GM18505 (cell line): ENCODE measurements at regions not wholly inside any gene's neighbourhood (a gene's known extent, or its start where the extent isn't known, plus 50 kb on each side); places are given as distances from the start of the nearest gene placed in this dataset.

ENCODE experiments used
- ATAC-seq: cut with Tn5 transposase; IDR thresholded peaks from one replicate; pipeline ENCODE4 v1.9.1; 2021; ENCODE audit not compliant: unreplicated experiment
- POLR2A ChIP-seq: IDR thresholded peaks from 4 replicates; pipeline ENCODE4 v1.6.1; 2011; ENCODE audit warnings: borderline replicate concordance; ENCODE audit not compliant: insufficient read depth, insufficient read length; ENCODE audit errors: extremely low read depth

DNA sequence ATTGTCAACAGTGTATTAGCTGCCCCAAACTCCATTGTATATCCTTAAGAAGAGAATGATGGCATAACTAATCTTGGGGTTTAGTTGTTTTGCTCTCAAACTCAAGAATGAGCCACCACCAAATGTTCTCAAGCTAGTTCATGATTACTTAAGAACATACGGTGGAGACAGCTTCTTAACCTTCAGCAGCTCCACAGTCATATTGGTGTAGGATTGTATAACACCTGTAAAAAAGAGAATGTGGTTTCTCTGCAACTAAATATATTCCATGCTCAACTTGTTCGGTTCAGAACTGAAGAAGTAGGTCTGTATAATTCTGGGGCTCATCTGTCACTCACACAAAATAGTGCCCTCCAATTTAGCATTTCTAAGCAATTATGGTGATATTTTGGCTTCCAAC, 177.9 kb upstream of the DUSP10 start:
- no peak for ATAC-seq
- no peak for TF ChIP-seq POLR2A

DNA sequence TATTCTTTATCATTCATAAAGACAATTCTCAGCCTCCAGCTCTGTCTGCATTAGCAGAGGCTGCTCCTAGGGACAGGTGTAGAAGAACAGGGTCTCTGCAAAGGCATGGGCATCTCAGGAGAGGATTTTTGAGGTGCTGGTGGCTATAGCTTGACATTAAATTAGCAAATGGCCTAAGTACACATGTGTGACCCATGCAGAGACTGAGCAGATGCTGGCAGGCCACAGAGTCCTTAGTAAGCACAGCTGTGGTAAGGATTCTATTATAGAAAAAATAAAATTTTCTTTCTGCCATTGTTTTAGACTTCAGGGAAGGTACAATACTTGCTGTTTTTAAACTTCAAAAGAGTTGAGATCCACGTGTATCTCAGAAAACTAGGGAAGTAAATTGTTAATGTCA, 177.5 kb upstream of the DUSP10 start:
- ATAC-seq, result no peak
- no peak for TF ChIP-seq POLR2A

DNA sequence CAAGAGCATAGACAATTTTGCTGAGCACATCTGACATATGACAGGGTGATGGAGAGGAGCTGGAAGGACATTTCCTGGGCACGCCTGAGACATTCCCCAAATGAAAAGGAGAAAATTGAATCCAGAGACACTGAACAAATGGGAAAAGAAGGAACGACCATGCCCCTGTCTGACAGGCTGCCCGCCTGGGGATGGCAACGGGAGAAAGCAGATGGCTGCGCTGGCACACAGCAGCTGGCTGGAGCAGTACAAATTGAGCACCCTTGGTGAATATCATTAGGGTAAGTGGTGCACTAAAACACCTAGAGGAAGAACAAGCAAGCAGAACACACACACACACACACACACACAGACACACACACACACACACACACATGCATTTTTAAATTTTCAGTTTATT, 174.3 kb upstream of the DUSP10 start:
- TF ChIP-seq POLR2A, result no peak
- ATAC-seq, result no peak

DNA sequence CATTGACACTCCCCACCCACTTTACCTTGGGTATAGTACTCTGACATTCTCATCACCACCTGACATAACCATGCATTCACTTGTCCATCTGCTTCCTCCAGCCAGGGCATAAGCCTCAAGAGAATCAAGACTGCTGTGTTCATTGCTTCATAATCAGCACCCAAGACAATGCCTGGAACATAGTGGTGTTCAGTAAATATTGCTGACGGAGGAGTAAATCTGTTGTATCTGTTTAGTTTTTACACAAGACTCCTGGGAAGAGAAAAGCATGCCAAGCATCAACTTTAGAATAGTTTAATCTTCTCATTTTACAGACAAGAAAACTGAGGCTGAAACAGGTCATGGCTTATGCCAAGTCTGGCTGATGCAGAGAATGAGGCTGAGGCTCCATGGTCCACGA, 173.9 kb upstream of the DUSP10 start:
- no peak for TF ChIP-seq POLR2A
- ATAC-seq, result no peak

DNA sequence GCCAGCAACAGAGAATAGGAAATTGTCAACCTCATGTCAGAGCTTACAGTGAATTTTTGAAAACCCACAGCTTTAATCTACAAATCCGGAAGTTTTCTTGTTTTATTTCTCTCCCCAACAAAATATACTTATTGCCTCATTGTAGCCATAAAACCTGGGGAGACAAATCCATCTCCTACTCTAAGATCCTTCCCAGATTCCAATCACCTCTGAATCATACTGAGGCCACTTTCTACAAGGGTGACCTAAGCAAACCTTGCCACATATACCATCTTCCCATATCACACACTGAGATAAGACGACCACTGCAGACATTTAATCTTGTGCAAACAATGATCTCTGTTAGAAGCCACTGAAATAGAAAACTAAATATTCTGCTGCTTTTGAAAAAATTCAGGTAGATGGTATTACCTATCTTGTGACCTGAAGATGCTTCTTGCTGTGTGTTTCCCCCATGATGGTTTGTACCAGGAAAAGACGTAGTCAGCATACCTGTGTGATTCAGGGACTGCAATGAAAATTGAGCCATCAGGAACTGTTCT, 171.5 kb upstream of the DUSP10 start:
- TF ChIP-seq POLR2A, result no peak
- no peak for ATAC-seq

DNA sequence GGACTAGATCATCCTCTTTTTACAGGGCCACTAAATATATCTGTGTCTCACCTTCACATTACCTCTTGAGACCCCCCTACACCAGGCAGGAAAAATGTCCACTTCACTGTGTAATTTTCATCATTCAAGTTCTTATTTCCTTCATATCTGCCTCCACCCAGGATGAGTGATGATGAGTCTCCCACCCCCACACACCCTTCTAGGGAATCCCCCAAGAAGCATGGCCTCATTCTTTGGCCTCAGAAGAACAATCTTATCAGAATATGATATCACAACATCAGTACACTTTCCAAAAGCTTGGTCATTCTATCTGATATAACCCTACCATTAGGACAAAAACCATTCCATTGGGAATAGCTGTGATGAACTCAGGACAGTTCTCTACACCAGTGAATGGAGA, 170.3 kb upstream of the DUSP10 start:
- no peak for TF ChIP-seq POLR2A
- no peak for ATAC-seq

DNA sequence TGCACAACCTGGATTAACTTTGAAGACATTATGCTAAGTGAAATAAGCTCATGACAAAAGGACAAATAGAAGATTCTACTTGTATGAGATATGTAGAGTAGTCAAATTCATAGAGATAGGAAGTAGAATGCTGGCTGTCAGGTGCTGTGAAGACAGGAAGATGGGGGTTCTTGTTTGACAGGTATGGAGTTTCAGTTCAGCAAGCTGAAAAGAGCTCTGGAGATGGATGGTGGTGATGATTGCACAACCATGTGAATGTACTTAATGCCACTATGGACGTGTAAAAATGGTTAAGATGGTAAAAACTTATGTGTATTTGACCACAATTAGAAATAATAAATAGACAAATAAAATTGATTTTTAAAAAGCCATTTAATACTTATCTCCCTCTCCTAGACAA, 169.8 kb upstream of the DUSP10 start:
- no peak for TF ChIP-seq POLR2A
- peak; percentile 74 for ATAC-seq

DNA sequence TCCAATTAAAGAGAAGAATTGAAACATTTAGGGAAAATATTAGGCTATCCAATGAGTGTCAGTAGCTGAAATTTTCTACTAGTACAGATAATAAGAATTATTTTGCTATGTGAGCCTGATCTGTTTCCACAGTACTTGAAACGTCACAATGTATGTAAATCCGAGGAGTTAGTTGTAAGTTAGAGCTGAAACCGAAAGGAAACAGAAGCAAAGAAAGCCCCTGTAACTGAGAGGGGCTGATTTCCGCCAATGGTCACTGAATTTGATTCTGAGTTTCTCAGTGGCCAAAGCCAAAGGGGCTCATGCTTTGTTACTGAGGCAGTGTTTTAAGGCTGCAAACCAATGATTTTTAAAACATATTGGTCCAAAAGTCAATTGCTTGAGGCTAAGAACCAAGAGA, 168.3 kb upstream of the DUSP10 start:
- no peak for ATAC-seq
- no peak for TF ChIP-seq POLR2A

DNA sequence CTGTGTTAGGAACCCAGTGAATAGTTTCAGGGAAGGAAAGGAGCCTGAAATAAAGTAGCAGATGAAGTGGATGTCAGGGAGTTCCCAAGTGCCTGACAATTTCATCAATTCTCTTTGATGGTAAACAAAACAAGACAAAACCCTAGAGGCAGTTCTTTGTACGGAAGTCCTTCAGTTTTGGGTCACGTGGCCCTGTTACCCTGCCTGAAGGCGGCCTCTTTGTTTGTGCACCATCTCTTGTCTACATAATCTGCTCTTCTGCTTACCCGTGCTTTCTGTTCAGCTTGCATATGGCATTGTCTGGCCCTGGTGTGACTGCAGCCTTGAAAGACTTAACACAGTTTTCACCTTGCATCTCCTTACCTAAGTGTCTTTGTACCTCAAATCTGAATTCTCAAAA, 166.7 kb upstream of the DUSP10 start:
- no peak for TF ChIP-seq POLR2A
- no peak for ATAC-seq

DNA sequence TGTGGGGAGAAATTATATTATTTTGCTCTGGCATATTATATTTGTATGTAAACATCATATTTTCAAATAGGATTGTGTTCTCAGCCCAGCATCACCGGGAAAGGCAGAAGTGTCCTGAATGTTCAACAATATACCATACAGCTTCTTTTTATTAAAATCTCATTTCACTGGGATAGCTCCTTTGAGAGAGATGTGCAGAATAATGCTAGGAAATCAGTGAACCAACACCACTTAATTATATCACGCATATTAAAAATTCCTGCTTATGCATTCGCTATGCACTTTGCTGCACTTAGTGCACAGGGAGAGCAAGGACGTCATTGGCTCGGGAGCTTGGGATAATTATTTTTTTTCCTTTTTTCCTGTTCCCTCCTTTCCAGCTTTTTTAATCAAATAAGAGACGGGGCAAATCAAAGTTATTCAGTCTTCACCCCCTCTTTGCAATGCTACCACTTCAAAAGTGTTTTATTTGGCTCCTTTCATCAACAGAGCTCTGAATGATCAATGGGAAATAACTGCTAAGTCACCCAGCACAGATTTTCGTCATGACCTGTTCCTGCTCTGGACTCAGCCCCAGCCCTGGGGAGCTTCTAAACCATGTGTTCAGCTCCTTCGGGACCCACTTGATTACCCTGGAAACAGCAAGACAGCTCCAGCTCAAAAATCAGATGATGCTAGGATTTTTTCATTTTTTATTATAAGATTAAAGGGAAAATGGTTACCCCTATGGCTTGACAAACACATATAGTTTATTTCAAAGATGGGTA, 165.5 kb upstream of the DUSP10 start:
- no peak for TF ChIP-seq POLR2A
- ATAC-seq, result no peak

DNA sequence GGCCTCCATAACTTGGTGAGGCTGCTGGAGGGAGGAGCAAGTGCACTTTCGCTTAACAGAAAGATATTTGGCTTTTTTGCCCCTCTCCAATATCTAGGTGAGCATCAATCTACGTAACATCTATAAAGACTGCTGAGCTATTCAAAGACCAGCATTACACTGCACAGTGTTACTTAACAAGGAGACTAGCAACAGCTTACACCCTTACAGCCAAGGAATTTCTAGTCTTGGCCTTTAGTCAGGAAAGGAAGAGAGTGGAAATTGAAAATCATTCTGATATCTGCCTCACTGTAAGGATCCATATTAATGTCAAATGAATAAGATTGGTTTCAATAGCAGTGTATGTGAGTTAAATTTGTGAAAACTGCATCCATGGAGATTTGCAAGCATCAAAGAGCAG, 163.9 kb upstream of the DUSP10 start:
- ATAC-seq, result no peak
- no peak for TF ChIP-seq POLR2A

DNA sequence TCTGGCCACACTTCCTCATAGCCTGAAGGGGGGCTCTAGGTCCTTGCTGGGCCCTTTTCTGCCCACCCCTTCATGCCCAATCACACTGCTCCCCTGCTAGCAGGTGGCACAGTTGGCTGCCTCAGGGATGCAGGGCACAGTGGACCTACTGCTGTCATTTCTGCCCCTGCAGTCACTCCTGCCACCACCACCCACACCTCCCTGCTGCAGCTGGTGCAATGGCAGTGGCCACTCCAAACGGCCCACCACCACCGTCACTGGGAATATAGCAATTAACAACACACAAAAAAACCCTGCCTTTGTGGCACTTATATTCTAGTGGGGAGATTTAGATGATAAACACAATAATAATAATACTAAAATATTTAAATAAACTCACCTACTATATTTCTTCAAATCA, 162.4 kb upstream of the DUSP10 start:
- ATAC-seq, result no peak
- TF ChIP-seq POLR2A, result no peak

DNA sequence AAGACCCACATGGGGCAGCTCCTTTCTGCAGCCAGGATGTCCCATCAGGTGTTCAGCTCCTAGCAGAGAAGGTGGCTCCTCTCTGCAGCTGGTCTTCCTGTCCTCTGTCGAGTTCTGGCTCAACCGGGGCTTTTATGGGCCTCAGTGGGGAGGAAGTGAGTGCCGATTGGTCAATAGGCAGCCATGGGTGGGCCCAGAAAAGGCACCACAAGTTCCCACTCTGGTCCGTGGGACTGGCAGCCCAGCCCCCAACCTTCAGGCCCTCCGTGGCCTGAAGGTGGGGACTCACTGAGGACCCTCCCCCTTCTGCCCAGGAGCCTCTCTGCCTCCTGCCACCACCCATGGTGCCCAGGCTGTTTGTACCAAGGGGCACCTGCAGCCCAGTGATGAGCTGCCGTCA, 161.7 kb upstream of the DUSP10 start:
- no peak for TF ChIP-seq POLR2A
- no peak for ATAC-seq

DNA sequence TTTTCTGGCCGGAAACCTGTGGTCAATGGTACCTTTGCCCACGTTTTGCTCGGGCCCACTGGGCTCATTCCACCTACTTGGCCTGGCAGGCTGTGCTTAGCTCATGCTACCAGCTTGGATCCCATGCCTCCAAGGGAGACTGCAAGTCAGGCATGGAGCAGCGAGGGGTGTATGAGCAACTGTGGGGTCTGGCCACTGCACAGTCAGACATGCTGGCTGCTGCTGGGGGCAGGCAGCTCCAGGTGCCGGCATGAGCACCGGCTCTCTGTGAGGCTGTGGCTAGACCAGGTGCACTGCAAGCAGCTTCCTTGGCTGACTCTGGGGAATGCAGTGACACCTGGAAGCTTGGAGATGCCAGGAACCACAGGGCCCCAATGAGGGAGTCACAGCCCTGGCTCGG, 161.1 kb upstream of the DUSP10 start:
- TF ChIP-seq POLR2A, result no peak
- no peak for ATAC-seq
